HCT116 (cell line): ENCODE measurements at regions not wholly inside any gene's neighbourhood (a gene's known extent, or its start where the extent isn't known, plus 50 kb on each side); places are given as distances from the start of the nearest gene placed in this dataset.
"Not testable (repeated sequence)": the region's sequence is repeated elsewhere in the genome, so short reads cannot be mapped to it uniquely, and the experiment has no call there.

Experiments used
- ATAC-seq: fragments of 200-7000 bp; cut with Tn5 transposase; 2 replicates; pipeline ENCODE4 v1.9.1; 2020; ENCODE audit warnings: mild to moderate bottlenecking, moderate library complexity
- BruUV-seq: library from RNA; stranded (reverse); fragments of 400-500 nt; replicated peaks from 2 replicates; lab custom pipeline; 2021; lab: Mats Ljungman, UMichigan
- CTCF ChIA-PET: fragments of 300-600 bp; sonication (Branson Sonifier 250); formaldehyde crosslinking; loops from one replicate; lab custom pipeline; 2021; ENCODE audit warnings: antibody characterized with exemption; lab: Charles Lee
- POLR2A ChIA-PET: fragments of 300-600, 350-600 bp; sonication (Branson Sonifier 250); formaldehyde crosslinking; loops from one replicate; lab custom pipeline; 2021; ENCODE audit warnings: antibody characterized with exemption; lab: Charles Lee
- RAD21 ChIA-PET, 2 experiments: fragments of 300-600 bp; sonication (Branson Sonifier 250); formaldehyde crosslinking; loops; one replicate each; lab custom pipeline; 2023; ENCODE audit warnings: low total read pairs in 2 of 2; ENCODE audit not compliant: uncharacterized antibody in 2 of 2, unreplicated experiment in 2 of 2, low non-redundant PET in 1 of 2; lab: Charles Lee
- DNase-seq: peaks from one replicate; pipeline ENCODE4 v3.0.0-alpha.2; 2010; ENCODE audit warnings: low read depth, low spot score
- H2AFZ ChIP-seq: fragments of 200-600 bp; shearing (Covaris generic), sonication (generic); 2 replicates; pipeline ENCODE4 v1.6.1; 2017; ENCODE audit warnings: low read depth, mixed run types, mixed read lengths, antibody characterized with exemption, low read length; ENCODE audit not compliant: poor library complexity, severe bottlenecking
- H3K27ac ChIP-seq: 2 replicates; pipeline ENCODE4 v1.5.1; 2012; ENCODE audit warnings: low read depth, low read length
- H3K27me3 ChIP-seq: fragments of 200-600 bp; sonication (generic); 2 replicates; pipeline ENCODE4 v1.6.1; 2016; ENCODE audit warnings: mixed run types, low read length, mixed read lengths; ENCODE audit not compliant: insufficient read depth
- H3K36me3 ChIP-seq, 2 experiments: fragments of 200-500 bp in 1 of 2; fragments of 200-600 bp in 1 of 2; sonication (Bioruptor generic) in 1 of 2; sonication (generic) in 1 of 2; 2 replicates each; pipeline versions ENCODE4 v1.5.1 to v1.6.1; 2014 to 2016; ENCODE audit warnings: low read length in 2 of 2, inconsistent platforms in 1 of 2, mixed read lengths in 1 of 2, mixed run types in 1 of 2; ENCODE audit not compliant: insufficient read depth in 2 of 2, control insufficient read depth in 1 of 2
- H3K4me1 ChIP-seq, 2 experiments: fragments of 200-600 bp in 1 of 2; sonication (generic) in 1 of 2; 2 replicates each; pipeline versions ENCODE4 v1.5.1 to v1.6.1; 2012 to 2017; ENCODE audit warnings: low read length in 2 of 2, inconsistent platforms in 1 of 2, mild to moderate bottlenecking in 1 of 2, mixed read lengths in 1 of 2, mixed run types in 1 of 2, moderate library complexity in 1 of 2; ENCODE audit not compliant: insufficient read depth in 2 of 2, control insufficient read depth in 1 of 2
- H3K4me2 ChIP-seq: fragments of 200-600 bp; sonication (generic); 2 replicates; pipeline ENCODE4 v1.6.1; 2017; ENCODE audit warnings: mixed run types, low read length, mixed read lengths
- H3K4me3 ChIP-seq, 2 experiments: fragments of 200-600 bp in 1 of 2; sonication (generic) in 1 of 2; replicated peaks in 1 of 2; 2 replicates each; pipeline ENCODE4 v1.5.1; 2011 to 2016; ENCODE audit warnings: low read length in 2 of 2, control low read depth in 1 of 2, low read depth in 1 of 2, mild to moderate bottlenecking in 1 of 2, mixed read lengths in 1 of 2, mixed run types in 1 of 2
- H3K79me2 ChIP-seq: fragments of 200-600 bp; sonication (generic); 2 replicates; pipeline ENCODE4 v1.6.1; 2017; ENCODE audit warnings: mild to moderate bottlenecking, mixed run types, low read length, moderate library complexity, mixed read lengths; ENCODE audit not compliant: insufficient read depth
- H3K9ac ChIP-seq: fragments of 200-600 bp; sonication (generic); 2 replicates; pipeline ENCODE4 v1.6.1; 2016; ENCODE audit warnings: low read length, mixed read lengths
- H3K9me2 ChIP-seq: fragments of 200-600 bp; sonication (generic), shearing (Covaris generic); 2 replicates; pipeline ENCODE4 v1.6.1; 2017; ENCODE audit warnings: mixed run types, mild to moderate bottlenecking, moderate library complexity; ENCODE audit not compliant: insufficient read depth
- H3K9me3 ChIP-seq, 2 experiments: fragments of 200-500 bp in 1 of 2; fragments of 200-600 bp in 1 of 2; sonication (Bioruptor generic) in 1 of 2; sonication (generic) in 1 of 2; 2 replicates each; pipeline ENCODE4 v1.6.1; 2014 to 2017; ENCODE audit warnings: low read length in 2 of 2, mixed read lengths in 2 of 2, inconsistent platforms in 1 of 2, low read depth in 1 of 2, mild to moderate bottlenecking in 1 of 2, mixed run types in 1 of 2, moderate library complexity in 1 of 2; ENCODE audit not compliant: control insufficient read depth in 1 of 2, insufficient read depth in 1 of 2
- H4K20me1 ChIP-seq: fragments of 200-600 bp; sonication (generic), shearing (Covaris generic); 2 replicates; pipeline ENCODE4 v1.6.1; 2017; ENCODE audit warnings: mixed run types, mild to moderate bottlenecking, moderate library complexity; ENCODE audit not compliant: insufficient read depth
- ATF3 ChIP-seq: IDR thresholded peaks from 2 replicates; pipeline ENCODE4 v1.6.1; 2012
- CEBPB ChIP-seq: IDR thresholded peaks from 2 replicates; pipeline ENCODE4 v1.6.1; 2012; ENCODE audit warnings: low read depth
- CTCF ChIP-seq, 3 experiments: fragments of 200-600 bp in 1 of 3; sonication (generic) in 1 of 3; IDR thresholded peaks in 2 of 3; conservative IDR thresholded peaks in 1 of 3; 2 replicates each; pipeline ENCODE4 v1.5.1; 2012 to 2017; ENCODE audit warnings: low read depth in 2 of 3, low read length in 2 of 3, antibody characterized with exemption in 1 of 3, borderline replicate concordance in 1 of 3, control low read depth in 1 of 3, mild to moderate bottlenecking in 1 of 3, mixed read lengths in 1 of 3, mixed run types in 1 of 3, moderate library complexity in 1 of 3; ENCODE audit not compliant: insufficient read depth in 1 of 3
- EGR1 ChIP-seq: IDR thresholded peaks from 2 replicates; pipeline ENCODE4 v1.6.1; 2012; ENCODE audit warnings: low read depth
- EZH2phosphoT487 ChIP-seq: fragments of 200-600 bp; IDR thresholded peaks from 2 replicates; pipeline ENCODE4 v1.6.1; 2018; ENCODE audit warnings: antibody characterized with exemption, borderline replicate concordance
- POLR2AphosphoS5 ChIP-seq: IDR thresholded peaks from 2 replicates; pipeline ENCODE4 v1.6.1; 2011; ENCODE audit warnings: mild to moderate bottlenecking, low read depth, low read length, moderate library complexity
- RAD21 ChIP-seq: IDR thresholded peaks from 2 replicates; pipeline ENCODE4 v1.6.1; 2012; ENCODE audit warnings: low read depth, mild to moderate bottlenecking
- ZNF274 ChIP-seq: fragments of 200-500 bp; sonication (Bioruptor generic); IDR thresholded peaks from 2 replicates; pipeline ENCODE4 v1.6.1; 2014; ENCODE audit warnings: mild to moderate bottlenecking, low read depth, low read length, inconsistent platforms
- intact Hi-C: fragments of 100-400 bp; cut with micrococcal nuclease; formaldehyde crosslinking; loops from 2 replicates; pipeline ENCODE4 v1.10.0; 2022

- H3K9me2 ChIP-seq, POLR2A ChIA-PET, BruUV-seq, RAD21 ChIA-PET, H3K9ac ChIP-seq, H3K79me2 ChIP-seq, DNase-seq, H4K20me1 ChIP-seq, CTCF ChIA-PET, H3K36me3 ChIP-seq, H3K9me3 ChIP-seq, H3K4me1 ChIP-seq, H3K4me2 ChIP-seq, ATAC-seq, H3K27ac ChIP-seq, H3K27me3 ChIP-seq, H2AFZ ChIP-seq, H3K4me3 ChIP-seq, intact Hi-C loops: not testable (repeated sequence)
Measured at GRCh38 chr4:43637893-43638292, 745.4 kb downstream of the GRXCR1 start.

- no peak for TF ChIP-seq POLR2AphosphoS5
- TF ChIP-seq ATF3: no peak
- no peak for TF ChIP-seq ZNF274
- TF ChIP-seq EGR1: no peak
- TF ChIP-seq CTCF (IDR thresholded peaks at IDR 0.05 in 2 of 3, conservative IDR thresholded peaks at IDR 0.05 in 1 of 3; ENCODE audit: borderline replicate concordance in 1 of 3, insufficient read depth in 1 of 3, low read depth in 2 of 3, low read length in 2 of 3): no peak
- TF ChIP-seq CEBPB: no peak
- no peak for TF ChIP-seq EZH2phosphoT487
- no peak for TF ChIP-seq RAD21
Measured at GRCh38 chr4:43651991-43652390, 759.5 kb downstream of the GRXCR1 start.

GRCh38 chr4:43659547-43659946 lies 767.0 kb downstream of the GRXCR1 start:
- H4K20me1 ChIP-seq, H3K79me2 ChIP-seq, H3K27ac ChIP-seq, CTCF ChIA-PET, H2AFZ ChIP-seq, H3K9me3 ChIP-seq, H3K4me2 ChIP-seq, RAD21 ChIA-PET, H3K27me3 ChIP-seq, H3K4me1 ChIP-seq, ATAC-seq, BruUV-seq, intact Hi-C loops, H3K4me3 ChIP-seq, H3K9me2 ChIP-seq, H3K9ac ChIP-seq, POLR2A ChIA-PET, H3K36me3 ChIP-seq, DNase-seq: not testable (repeated sequence)

More at GRCh38 chr4:43651991-43652390, 759.5 kb downstream of the GRXCR1 start:
- Histone ChIP-seq H3K36me3 (no peaks in the 10 kb centered on the region), H3K9ac (no peak overlapping the region), H3K9me2 (no peaks in the 10 kb centered on the region), H2AFZ (no peak overlapping the region), H3K27ac (no peak overlapping the region), H3K79me2 (no peaks in the 10 kb centered on the region), H3K4me2 (no peak overlapping the region), H3K27me3 (no peaks in the 10 kb centered on the region), H4K20me1 (no peaks in the 10 kb centered on the region), H3K4me3 (no peak overlapping the region), H3K4me1 (no peaks in the 10 kb centered on the region), H3K9me3 (peaks cover 7 to 27% of the 10 kb centered on the region in 2 experiments; a peak in 2 of 4 replicates)
- intact Hi-C loops: no loop called here
- ChIA-PET RAD21 (no interaction called here), POLR2A (no interaction called here), CTCF (no interaction called here)
- DNase-seq: no peak
- no TSS peak for BruUV-seq
- ATAC-seq: no peak
